HEK293 (cell line): ENCODE measurements at regions not wholly inside any gene's neighbourhood (a gene's known extent, or its start where the extent isn't known, plus 50 kb on each side); places are given as distances from the start of the nearest gene placed in this dataset.

ENCODE experiments used
- CTCF ChIA-PET: fragments of 350-600 bp; formaldehyde crosslinking; extraction: SDS; loops from one replicate; lab custom pipeline; 2021; ENCODE audit warnings: antibody characterized with exemption; lab: Yijun Ruan, JAX
- POLR2A ChIA-PET: fragments of 300-600 bp; formaldehyde crosslinking; extraction: SDS; loops from one replicate; lab custom pipeline; 2020; ENCODE audit warnings: antibody characterized with exemption, inconsistent platforms; lab: Yijun Ruan, JAX
- H3K27ac ChIP-seq: fragments of 200-500 bp; sonication (Bioruptor generic); 2 replicates; pipeline ENCODE4 v1.5.1; 2014; ENCODE audit warnings: low read depth, low read length, control low read depth, inconsistent platforms; ENCODE audit errors: extremely low read depth
- H3K36me3 ChIP-seq, 2 experiments: fragments of 200-500 bp in 1 of 2; sonication (Bioruptor generic) in 1 of 2; 1 replicate in 1 of 2; 2 replicates in 1 of 2; pipeline ENCODE4 v1.5.1; 2014 to 2017; ENCODE audit warnings: inconsistent platforms in 2 of 2, low read length in 2 of 2; ENCODE audit not compliant: control insufficient read depth in 2 of 2, insufficient read depth in 1 of 2
- H3K4me1 ChIP-seq: fragments of 200-500 bp; sonication (Bioruptor generic); 2 replicates; pipeline ENCODE4 v1.5.1; 2014; ENCODE audit warnings: mild to moderate bottlenecking, low read length, inconsistent platforms; ENCODE audit not compliant: control insufficient read depth, insufficient read depth
- H3K4me3 ChIP-seq: 2 replicates; pipeline ENCODE4 v1.5.1; 2011; ENCODE audit warnings: low read depth, mild to moderate bottlenecking, control low read depth, low read length, moderate library complexity
- H3K9me3 ChIP-seq: fragments of 200-500 bp; sonication (Bioruptor generic); 2 replicates; pipeline ENCODE4 v1.5.1; 2014; ENCODE audit warnings: low read depth, low read length, inconsistent platforms; ENCODE audit not compliant: control insufficient read depth, insufficient read depth
- BCL11B ChIP-seq: fragments of 450-650 bp; formaldehyde crosslinking; IDR thresholded peaks from 2 replicates; pipeline ENCODE4 v1.5.1; 2016; ENCODE audit warnings: low read depth, missing biosample characterization, missing genetic modification characterization
- GLI4 ChIP-seq: fragments of 450-650 bp; formaldehyde crosslinking; IDR thresholded peaks from 2 replicates; pipeline ENCODE4 v1.5.1; 2016; ENCODE audit warnings: missing biosample characterization, missing genetic modification characterization
- KLF16 ChIP-seq: fragments of 450-650 bp; formaldehyde crosslinking; IDR thresholded peaks from 2 replicates; pipeline ENCODE4 v1.5.1; 2017; ENCODE audit warnings: missing biosample characterization, missing genetic modification characterization
- SETDB1 ChIP-seq: IDR thresholded peaks from one replicate; pipeline ENCODE4 v1.6.1; 2017; ENCODE audit warnings: mild to moderate bottlenecking, low read length, moderate library complexity, mixed read lengths; ENCODE audit not compliant: insufficient read length
- SP7 ChIP-seq: fragments of 450-650 bp; formaldehyde crosslinking; IDR thresholded peaks from 2 replicates; pipeline ENCODE4 v1.5.1; 2016; ENCODE audit warnings: missing biosample characterization, missing genetic modification characterization
- YY1 ChIP-seq: fragments of 450-650 bp; formaldehyde crosslinking; IDR thresholded peaks from 2 replicates; pipeline ENCODE4 v1.5.1; 2018; ENCODE audit warnings: missing biosample characterization, missing genetic modification characterization
- ZBTB21 ChIP-seq: fragments of 450-650 bp; formaldehyde crosslinking; IDR thresholded peaks from 2 replicates; pipeline ENCODE4 v1.5.1; 2017; ENCODE audit warnings: missing biosample characterization, missing genetic modification characterization
- ZBTB6 ChIP-seq: fragments of 450-650 bp; formaldehyde crosslinking; IDR thresholded peaks from 2 replicates; pipeline ENCODE4 v1.5.1; 2017; ENCODE audit warnings: missing biosample characterization, missing genetic modification characterization
- ZNF112 ChIP-seq: fragments of 450-650 bp; formaldehyde crosslinking; IDR thresholded peaks from 2 replicates; pipeline ENCODE4 v1.5.0; 2017; ENCODE audit warnings: missing biosample characterization, missing genetic modification characterization
- ZNF133 ChIP-seq: fragments of 450-650 bp; formaldehyde crosslinking; IDR thresholded peaks from 2 replicates; pipeline ENCODE4 v1.5.1; 2016; ENCODE audit warnings: missing biosample characterization, missing genetic modification characterization
- ZNF146 ChIP-seq: fragments of 450-650 bp; formaldehyde crosslinking; IDR thresholded peaks from 2 replicates; pipeline ENCODE4 v1.5.1; 2016; ENCODE audit warnings: missing biosample characterization, missing genetic modification characterization
- ZNF16 ChIP-seq: fragments of 450-650 bp; formaldehyde crosslinking; IDR thresholded peaks from 2 replicates; pipeline ENCODE4 v1.5.1; 2016; ENCODE audit warnings: low read depth, missing biosample characterization, missing genetic modification characterization
- ZNF221 ChIP-seq: fragments of 450-650 bp; formaldehyde crosslinking; IDR thresholded peaks from 2 replicates; pipeline ENCODE4 v1.5.1; 2017; ENCODE audit warnings: missing biosample characterization, missing genetic modification characterization, borderline replicate concordance
- ZNF23 ChIP-seq: fragments of 450-650 bp; formaldehyde crosslinking; IDR thresholded peaks from 2 replicates; pipeline ENCODE4 v1.5.1; 2016; ENCODE audit warnings: missing biosample characterization, missing genetic modification characterization, borderline replicate concordance
- ZNF280C ChIP-seq: fragments of 450-650 bp; formaldehyde crosslinking; IDR thresholded peaks from 2 replicates; pipeline ENCODE4 v1.5.1; 2016; ENCODE audit warnings: missing biosample characterization, missing genetic modification characterization
- ZNF529 ChIP-seq: fragments of 450-650 bp; formaldehyde crosslinking; IDR thresholded peaks from 2 replicates; pipeline ENCODE4 v1.5.1; 2017; ENCODE audit warnings: missing genetic modification characterization, missing biosample characterization; ENCODE audit not compliant: insufficient replicate concordance
- ZNF544 ChIP-seq: fragments of 450-650 bp; formaldehyde crosslinking; IDR thresholded peaks from 2 replicates; pipeline ENCODE4 v1.5.0; 2017; ENCODE audit warnings: missing biosample characterization, missing genetic modification characterization
- ZNF571 ChIP-seq: fragments of 450-650 bp; formaldehyde crosslinking; IDR thresholded peaks from 2 replicates; pipeline ENCODE4 v1.5.0; 2017; ENCODE audit warnings: missing biosample characterization, missing genetic modification characterization
- ZNF654 ChIP-seq: fragments of 450-650 bp; formaldehyde crosslinking; IDR thresholded peaks from 2 replicates; pipeline ENCODE4 v1.5.1; 2016; ENCODE audit warnings: low read depth, missing biosample characterization, missing genetic modification characterization
- ZNF677 ChIP-seq: fragments of 450-650 bp; IDR thresholded peaks from 2 replicates; pipeline ENCODE4 v1.5.0; 2018; ENCODE audit warnings: missing biosample characterization, mild to moderate bottlenecking, missing genetic modification characterization, moderate library complexity
- TF ChIP-seq, protein P1 (sequence below): fragments of 450-650 bp; formaldehyde crosslinking; IDR thresholded peaks from 2 replicates; pipeline ENCODE4 v1.5.1; 2016; ENCODE audit warnings: missing biosample characterization, missing genetic modification characterization, borderline replicate concordance
- TF ChIP-seq, protein P2 (sequence below): fragments of 450-650 bp; formaldehyde crosslinking; IDR thresholded peaks from 2 replicates; pipeline ENCODE4 v1.5.1; 2016; ENCODE audit warnings: missing biosample characterization, missing genetic modification characterization

- POLR2A ChIA-PET: no interaction called here
- no peaks in the 10 kb centered on the region for H3K36me3 ChIP-seq
- TF ChIP-seq ZNF677: no peak
- no peak for TF ChIP-seq ZNF571 (tag by site-specific recombination)
- no peak for TF ChIP-seq ZNF529 (tag by site-specific recombination)
- TF ChIP-seq ZNF221 (tag by site-specific recombination): no peak
- TF ChIP-seq, protein P1, sequence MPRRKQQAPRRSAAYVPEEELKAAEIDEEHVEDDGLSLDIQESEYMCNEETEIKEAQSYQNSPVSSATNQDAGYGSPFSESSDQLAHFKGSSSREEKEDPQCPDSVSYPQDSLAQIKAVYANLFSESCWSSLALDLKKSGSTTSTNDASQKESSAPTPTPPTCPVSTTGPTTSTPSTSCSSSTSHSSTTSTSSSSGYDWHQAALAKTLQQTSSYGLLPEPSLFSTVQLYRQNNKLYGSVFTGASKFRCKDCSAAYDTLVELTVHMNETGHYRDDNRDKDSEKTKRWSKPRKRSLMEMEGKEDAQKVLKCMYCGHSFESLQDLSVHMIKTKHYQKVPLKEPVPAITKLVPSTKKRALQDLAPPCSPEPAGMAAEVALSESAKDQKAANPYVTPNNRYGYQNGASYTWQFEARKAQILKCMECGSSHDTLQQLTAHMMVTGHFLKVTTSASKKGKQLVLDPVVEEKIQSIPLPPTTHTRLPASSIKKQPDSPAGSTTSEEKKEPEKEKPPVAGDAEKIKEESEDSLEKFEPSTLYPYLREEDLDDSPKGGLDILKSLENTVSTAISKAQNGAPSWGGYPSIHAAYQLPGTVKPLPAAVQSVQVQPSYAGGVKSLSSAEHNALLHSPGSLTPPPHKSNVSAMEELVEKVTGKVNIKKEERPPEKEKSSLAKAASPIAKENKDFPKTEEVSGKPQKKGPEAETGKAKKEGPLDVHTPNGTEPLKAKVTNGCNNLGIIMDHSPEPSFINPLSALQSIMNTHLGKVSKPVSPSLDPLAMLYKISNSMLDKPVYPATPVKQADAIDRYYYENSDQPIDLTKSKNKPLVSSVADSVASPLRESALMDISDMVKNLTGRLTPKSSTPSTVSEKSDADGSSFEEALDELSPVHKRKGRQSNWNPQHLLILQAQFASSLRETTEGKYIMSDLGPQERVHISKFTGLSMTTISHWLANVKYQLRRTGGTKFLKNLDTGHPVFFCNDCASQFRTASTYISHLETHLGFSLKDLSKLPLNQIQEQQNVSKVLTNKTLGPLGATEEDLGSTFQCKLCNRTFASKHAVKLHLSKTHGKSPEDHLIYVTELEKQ: no peak
- TF ChIP-seq ZNF146 (tag by site-specific recombination): no peak
- TF ChIP-seq ZNF654: no peak
- TF ChIP-seq, protein P2, sequence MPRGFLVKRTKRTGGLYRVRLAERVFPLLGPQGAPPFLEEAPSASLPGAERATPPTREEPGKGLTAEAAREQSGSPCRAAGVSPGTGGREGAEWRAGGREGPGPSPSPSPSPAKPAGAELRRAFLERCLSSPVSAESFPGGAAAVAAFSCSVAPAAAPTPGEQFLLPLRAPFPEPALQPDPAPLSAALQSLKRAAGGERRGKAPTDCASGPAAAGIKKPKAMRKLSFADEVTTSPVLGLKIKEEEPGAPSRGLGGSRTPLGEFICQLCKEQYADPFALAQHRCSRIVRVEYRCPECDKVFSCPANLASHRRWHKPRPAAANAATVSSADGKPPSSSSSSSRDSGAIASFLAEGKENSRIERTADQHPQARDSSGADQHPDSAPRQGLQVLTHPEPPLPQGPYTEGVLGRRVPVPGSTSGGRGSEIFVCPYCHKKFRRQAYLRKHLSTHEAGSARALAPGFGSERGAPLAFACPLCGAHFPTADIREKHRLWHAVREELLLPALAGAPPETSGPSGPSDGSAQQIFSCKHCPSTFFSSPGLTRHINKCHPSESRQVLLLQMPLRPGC (tag by site-specific recombination): no peak
- TF ChIP-seq ZNF133 (tag by site-specific recombination): no peak
- no peak for TF ChIP-seq ZBTB21 (tag by site-specific recombination)
- TF ChIP-seq SP7 (tag by site-specific recombination): no peak
- no peak for TF ChIP-seq BCL11B
- H3K4me3 ChIP-seq: no peak overlapping the region
- H3K4me1 ChIP-seq: no peaks in the 10 kb centered on the region
- H3K9me3 ChIP-seq: no peaks in the 10 kb centered on the region
- CTCF ChIA-PET: no interaction called here
- no peak overlapping the region for H3K27ac ChIP-seq
These were observed 903.0 kb downstream of the FSTL5 start for GRCh38 chr4:161260819-161261218.

GRCh38 chr4:161256716-161257115 lies 907.1 kb downstream of the FSTL5 start:
- TF ChIP-seq ZNF16: no peak
- TF ChIP-seq ZNF654: peak; percentile 34
- Histone ChIP-seq H3K4me3 (no peak overlapping the region), H3K27ac (no peak overlapping the region), H3K36me3 (no peaks in the 10 kb centered on the region), H3K9me3 (no peaks in the 10 kb centered on the region), H3K4me1 (no peaks in the 10 kb centered on the region)
- ChIA-PET POLR2A (no interaction called here), CTCF (interaction anchor here (0.6 kb wide), 1 partner anchor 173 kb away, joined by 3 read pairs; no protein-coding TSS in a partner anchor)

DNA sequence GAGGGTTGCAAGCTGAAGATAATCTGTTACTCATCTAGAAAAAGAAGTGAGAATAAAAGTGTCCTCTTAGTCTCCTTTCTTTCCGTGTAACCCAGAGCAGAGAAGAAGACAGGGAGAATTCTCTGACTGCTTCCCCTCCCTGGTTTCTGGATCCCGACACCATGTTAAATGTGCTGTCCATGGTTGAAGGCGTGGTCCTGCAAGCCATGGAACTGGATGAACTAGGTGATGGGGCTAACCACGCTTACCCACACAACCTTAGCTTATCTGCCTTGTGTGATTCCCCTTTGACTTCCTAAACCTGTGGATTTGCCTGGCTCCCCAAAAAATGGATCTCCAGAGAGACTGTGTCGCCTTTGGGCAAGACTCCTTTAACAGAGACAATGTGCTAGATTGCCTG lies 907.6 kb downstream of the FSTL5 start:
- H3K4me1 ChIP-seq: no peaks in the 10 kb centered on the region
- TF ChIP-seq ZNF23 (tag by site-specific recombination): no peak
- peak; percentile 83 for TF ChIP-seq SETDB1
- TF ChIP-seq, all 188 proteins: peak for 1
- ChIA-PET CTCF (no interaction called here), POLR2A (no interaction called here)
- Histone ChIP-seq H3K4me3 (no peak overlapping the region), H3K9me3 (no peaks in the 10 kb centered on the region), H3K36me3 (no peaks in the 10 kb centered on the region), H3K27ac (no peak overlapping the region)

DNA sequence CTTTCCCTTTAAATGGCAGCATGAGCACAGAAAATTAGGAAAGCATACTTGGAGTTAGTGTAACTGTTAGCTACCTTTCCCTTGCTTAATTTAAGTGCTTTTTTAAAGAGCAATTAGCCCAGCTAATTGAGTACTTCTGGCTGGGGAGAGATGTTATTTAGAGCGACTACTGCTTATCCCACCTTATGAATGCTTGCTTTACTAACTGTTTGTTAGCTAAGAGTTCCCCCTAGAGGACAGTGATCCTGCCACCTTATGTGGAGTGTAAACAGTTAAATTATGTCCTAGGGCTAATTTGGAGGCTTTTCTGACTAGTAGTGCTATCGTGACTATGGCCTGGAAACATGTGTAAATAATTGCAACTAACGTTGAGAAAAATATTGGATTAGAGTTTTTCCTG lies 909.4 kb downstream of the FSTL5 start:
- H3K4me1 ChIP-seq: no peaks in the 10 kb centered on the region
- no peak overlapping the region for H3K4me3 ChIP-seq
- no peak overlapping the region for H3K27ac ChIP-seq
- TF ChIP-seq ZNF654 (0 out of 2 replicates have a peak, but pooled peaks have one; percentile 11), ZNF112 (tag by site-specific recombination) (no peak), ZNF280C (tag by site-specific recombination) (no peak), GLI4 (tag by site-specific recombination) (no peak), ZBTB6 (tag by site-specific recombination) (no peak), ZNF544 (no peak), KLF16 (tag by site-specific recombination) (no peak), YY1 (tag by site-specific recombination) (no peak)
- TF ChIP-seq, all 188 proteins: peak for 1
- ChIA-PET POLR2A (no interaction called here), CTCF (interaction anchor here (0.7 kb wide), 1 partner anchor 753 kb away, joined by 4 read pairs; no protein-coding TSS in a partner anchor)
- H3K36me3 ChIP-seq: no peaks in the 10 kb centered on the region
- H3K9me3 ChIP-seq: no peaks in the 10 kb centered on the region
